ENCODE measurements at regions not wholly inside any gene's neighbourhood (a gene's known extent, or its start where the extent isn't known, plus 50 kb on each side); places are given as distances from the start of the nearest gene placed in this dataset.

GRCh38 chr7:124322561-124322960, 289.7 kb upstream of the TMEM229A start:
- no peak for DNase-seq (ENCODE audit: low read depth in 1 of 2, low spot score in 2 of 2)
- Histone ChIP-seq H2BK15ac (ENCODE audit: low read length) (no peak overlapping the region), H3K23ac (ENCODE audit: insufficient read length) (no peak overlapping the region), H3K27me3 (replicated peaks in 1 of 4; ENCODE audit: control insufficient read depth in 3 of 4, extremely low read depth in 1 of 4, insufficient read depth in 3 of 4, low read length in 3 of 4) (no peaks in the 10 kb centered on the region), H3K4ac (replicated peaks; ENCODE audit: insufficient read length, low read depth, low read length) (no peak overlapping the region), H3K18ac (ENCODE audit: extremely low read depth, low read length) (no peak overlapping the region), H3K14ac (ENCODE audit: insufficient read length) (no peak overlapping the region), H2AK5ac (ENCODE audit: low read depth, low read length) (no peak overlapping the region), H3K27ac (ENCODE audit: low read depth, low read length) (no peak overlapping the region), H3K4me2 (ENCODE audit: insufficient read depth in 1 of 2, low read depth in 2 of 2, low read length in 2 of 2) (no peak overlapping the region), H3K79me1 (ENCODE audit: low read depth, low read length) (no peaks in the 10 kb centered on the region), H3K36me3 (ENCODE audit: control insufficient read depth in 2 of 4, insufficient read depth in 4 of 4, low read length in 3 of 4) (no peaks in the 10 kb centered on the region), H2BK20ac (ENCODE audit: low read length) (no peak overlapping the region), H4K8ac (ENCODE audit: extremely low read depth, insufficient read depth, low read length) (no peak overlapping the region), H4K20me1 (replicated peaks in 1 of 2; ENCODE audit: control insufficient read depth in 1 of 2, insufficient read depth in 2 of 2, low read length in 2 of 2) (no peaks in the 10 kb centered on the region), H3K4me3 (ENCODE audit: extremely low read depth in 1 of 4, insufficient read depth in 2 of 4, low read depth in 3 of 4, low read length in 4 of 4) (no peak overlapping the region), H2BK120ac (replicated peaks; ENCODE audit: low read depth, low read length) (no peak overlapping the region), H2BK5ac (ENCODE audit: low read depth, low read length) (no peak overlapping the region), H4K5ac (ENCODE audit: insufficient read length, low read depth, low read length) (no peak overlapping the region), H4K91ac (replicated peaks; ENCODE audit: insufficient read length, low read length) (no peak overlapping the region), H3K23me2 (ENCODE audit: low read depth, low read length) (no peaks in the 10 kb centered on the region), H3K9ac (replicated peaks in 1 of 4; ENCODE audit: extremely low read depth in 1 of 4, low read depth in 3 of 4, low read length in 3 of 4) (no peak overlapping the region), H3K9me3 (ENCODE audit: insufficient read depth in 2 of 2, low read depth in 1 of 2, low read length in 1 of 2) (no peaks in the 10 kb centered on the region), H3K4me1 (replicated peaks in 1 of 4; ENCODE audit: control insufficient read depth in 3 of 4, insufficient read depth in 4 of 4, low read length in 3 of 4) (no peaks in the 10 kb centered on the region), H3K56ac (replicated peaks; ENCODE audit: insufficient read length, low read depth, low read length) (no peak overlapping the region), H3K79me2 (ENCODE audit: control insufficient read depth in 1 of 2, insufficient read depth in 2 of 2, low read length in 2 of 2) (no peaks in the 10 kb centered on the region), H2BK12ac (ENCODE audit: low read depth, low read length) (no peak overlapping the region), H2AFZ (ENCODE audit: low read length) (no peak overlapping the region)
- CTCF ChIA-PET (ENCODE audit: partially characterized antibody): no interaction called here
- no peak for FAIRE-seq
- POLR2A ChIA-PET (ENCODE audit: partially characterized antibody): no interaction called here
- 92% methylated on average over 1 of the region's 1 CpG; no CpG with 5 or more reads in 1 of the 2 experiments for WGBS, 2 experiments (ENCODE audit: extremely low coverage in 1 of 2, insufficient coverage in 1 of 2, insufficient read length in 1 of 2, insufficient replicate concordance in 2 of 2, low coverage in 1 of 2, low lambda C conversion rate in 2 of 2, missing lambda C conversion rate in 1 of 2)
- TF ChIP-seq, protein P1, sequence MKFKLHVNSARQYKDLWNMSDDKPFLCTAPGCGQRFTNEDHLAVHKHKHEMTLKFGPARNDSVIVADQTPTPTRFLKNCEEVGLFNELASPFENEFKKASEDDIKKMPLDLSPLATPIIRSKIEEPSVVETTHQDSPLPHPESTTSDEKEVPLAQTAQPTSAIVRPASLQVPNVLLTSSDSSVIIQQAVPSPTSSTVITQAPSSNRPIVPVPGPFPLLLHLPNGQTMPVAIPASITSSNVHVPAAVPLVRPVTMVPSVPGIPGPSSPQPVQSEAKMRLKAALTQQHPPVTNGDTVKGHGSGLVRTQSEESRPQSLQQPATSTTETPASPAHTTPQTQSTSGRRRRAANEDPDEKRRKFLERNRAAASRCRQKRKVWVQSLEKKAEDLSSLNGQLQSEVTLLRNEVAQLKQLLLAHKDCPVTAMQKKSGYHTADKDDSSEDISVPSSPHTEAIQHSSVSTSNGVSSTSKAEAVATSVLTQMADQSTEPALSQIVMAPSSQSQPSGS (IDR thresholded peaks at IDR 0.05; ENCODE audit: low read length): no peak
- TF ChIP-seq RNF2 (IDR thresholded peaks at IDR 0.05; ENCODE audit: borderline replicate concordance, low read depth, low read length, missing control alignments, poor library complexity, severe bottlenecking): no peak
- TF ChIP-seq GTF2F1 (IDR thresholded peaks at IDR 0.05; ENCODE audit: borderline replicate concordance, low read depth, low read length): no peak
- TF ChIP-seq, protein P2, sequence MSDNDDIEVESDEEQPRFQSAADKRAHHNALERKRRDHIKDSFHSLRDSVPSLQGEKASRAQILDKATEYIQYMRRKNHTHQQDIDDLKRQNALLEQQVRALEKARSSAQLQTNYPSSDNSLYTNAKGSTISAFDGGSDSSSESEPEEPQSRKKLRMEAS (IDR thresholded peaks at IDR 0.05): no peak
- TF ChIP-seq RFX5 (IDR thresholded peaks at IDR 0.05; ENCODE audit: borderline replicate concordance, low read depth, low read length): no peak
- TF ChIP-seq JUND (IDR thresholded peaks at IDR 0.05; ENCODE audit: low read length): no peak
- TF ChIP-seq MAFK (IDR thresholded peaks at IDR 0.05; ENCODE audit: low read depth, low read length): no peak
- TF ChIP-seq USF2 (IDR thresholded peaks at IDR 0.05; ENCODE audit: low read length): no peak
- TF ChIP-seq CTBP2 (IDR thresholded peaks at IDR 0.05; ENCODE audit: borderline replicate concordance, insufficient read depth, insufficient read length, low read length): no peak
- TF ChIP-seq TAF7 (optimal IDR thresholded peaks at IDR 0.05; ENCODE audit: borderline replicate concordance, low read depth, low read length): no peak
- TF ChIP-seq SP1 (IDR thresholded peaks at IDR 0.05; ENCODE audit: low read depth, low read length): no peak
